HepG2 (cell line): ENCODE measurements at regions not wholly inside any gene's neighbourhood (a gene's known extent, or its start where the extent isn't known, plus 50 kb on each side); places are given as distances from the start of the nearest gene placed in this dataset.

Experiments used
- AFF4 ChIP-seq: sonication (generic); formaldehyde crosslinking; IDR thresholded peaks from 2 replicates; pipeline ENCODE4 v1.4.0; 2020; ENCODE audit warnings: missing genetic modification reagents
- CTCF ChIP-seq: sonication (generic); formaldehyde crosslinking; IDR thresholded peaks from 2 replicates; pipeline ENCODE4 v1.5.0; 2020; ENCODE audit warnings: mild to moderate bottlenecking, missing genetic modification reagents, moderate library complexity
- ELF1 ChIP-seq: sonication (generic); formaldehyde crosslinking; IDR thresholded peaks from 2 replicates; pipeline ENCODE4 v1.4.0; 2020; ENCODE audit warnings: missing genetic modification reagents
- FIP1L1 ChIP-seq: fragments of 200-400 bp; formaldehyde crosslinking; IDR thresholded peaks from 2 replicates; pipeline ENCODE4 v1.6.1; 2018; ENCODE audit warnings: low read depth, mild to moderate bottlenecking, low read length, moderate library complexity, borderline replicate concordance; ENCODE audit not compliant: insufficient read depth
- KAT2B ChIP-seq: fragments of 150-350 bp; IDR thresholded peaks from 2 replicates; pipeline ENCODE4 v1.6.1; 2014; ENCODE audit warnings: low read depth, low read length, borderline replicate concordance
- TCF7L2 ChIP-seq: IDR thresholded peaks from 2 replicates; pipeline ENCODE4 v1.6.1; 2011; ENCODE audit warnings: mild to moderate bottlenecking, low read depth, low read length, moderate library complexity
- TP53 ChIP-seq: sonication (generic); formaldehyde crosslinking; conservative IDR thresholded peaks from 2 replicates; pipeline ENCODE4 v1.4.0; 2020; ENCODE audit warnings: missing genetic modification reagents
- YEATS2 ChIP-seq: sonication (generic); formaldehyde crosslinking; IDR thresholded peaks from 2 replicates; pipeline ENCODE4 v1.4.0; 2020; ENCODE audit warnings: missing genetic modification reagents, borderline replicate concordance
- ZBTB40 ChIP-seq, 2 experiments: fragments of 450-650 bp in 1 of 2; sonication (generic) in 1 of 2; formaldehyde crosslinking in 1 of 2; IDR thresholded peaks; 2 replicates each; pipeline versions ENCODE4 v1.6.1 to v1.8.0; 2016 to 2022; ENCODE audit warnings: antibody characterized with exemption in 1 of 2, mild to moderate bottlenecking in 1 of 2, missing genetic modification reagents in 1 of 2
- ZMYM4 ChIP-seq: sonication (generic); formaldehyde crosslinking; IDR thresholded peaks from 2 replicates; pipeline ENCODE4 v1.8.1; 2023; ENCODE audit warnings: mild to moderate bottlenecking, missing genetic modification reagents
- ZNF143 ChIP-seq: sonication (generic); formaldehyde crosslinking; IDR thresholded peaks from 2 replicates; pipeline ENCODE4 v1.4.0; 2020; ENCODE audit warnings: missing genetic modification reagents

- TF ChIP-seq ZBTB40 (IDR thresholded peaks at IDR 0.05): no peak
- no peak for TF ChIP-seq ZBTB40 (CRISPR knock-in tag; IDR thresholded peaks at IDR 0.05)
- no peak for TF ChIP-seq FIP1L1
- TF ChIP-seq ELF1 (CRISPR knock-in tag): no peak
- TF ChIP-seq TCF7L2: no peak
- TF ChIP-seq CTCF (CRISPR knock-in tag): no peak
- no peak for TF ChIP-seq YEATS2 (CRISPR knock-in tag)
- no peak for TF ChIP-seq AFF4
- TF ChIP-seq ZMYM4 (CRISPR knock-in tag): no peak
- no peak for TF ChIP-seq ZNF143 (CRISPR knock-in tag)
- TF ChIP-seq TP53 (CRISPR knock-in tag): no peak
- no peak for TF ChIP-seq KAT2B
These were observed 173.7 kb downstream of the SLC28A3 start for GRCh38 chr9:84166891-84167290.
